GM23248 (cell line): ENCODE measurements at regions not wholly inside any gene's neighbourhood (a gene's known extent, or its start where the extent isn't known, plus 50 kb on each side); places are given as distances from the start of the nearest gene placed in this dataset.
"Not testable (repeated sequence)": the region's sequence is repeated elsewhere in the genome, so short reads cannot be mapped to it uniquely, and the experiment has no call there.

Source experiments
- EZH2 ChIP-seq: fragments of 200-600 bp; sonication (generic); IDR thresholded peaks from 2 replicates; pipeline ENCODE4 v1.6.1; 2018; ENCODE audit warnings: antibody characterized with exemption, mild to moderate bottlenecking; ENCODE audit not compliant: insufficient read depth, poor library complexity, severe bottlenecking
- EZH2phosphoT487 ChIP-seq: fragments of 200-600 bp; sonication (generic); IDR thresholded peaks from 2 replicates; pipeline ENCODE4 v1.6.1; 2018; ENCODE audit warnings: antibody characterized with exemption, moderate library complexity, mild to moderate bottlenecking, low read depth; ENCODE audit not compliant: insufficient read depth

GRCh38 chr4:189888407-189888806 is 52.3 kb upstream of the FRG1 start:
- TF ChIP-seq EZH2, EZH2phosphoT487: not testable (repeated sequence)
